Peyer's patch (tissue), 4 donors: ENCODE measurements at regions not wholly inside any gene's neighbourhood (a gene's known extent, or its start where the extent isn't known, plus 50 kb on each side); places are given as distances from the start of the nearest gene placed in this dataset.

Experiments
- POLR2A ChIP-seq, 2 donors: fragments of 450-650 bp; IDR thresholded peaks; one replicate each; pipeline ENCODE4 v1.5.1; 2017; ENCODE audit warnings: antibody characterized with exemption in 2 of 2, mild to moderate bottlenecking in 2 of 2, moderate library complexity in 2 of 2
- TF ChIP-seq, protein P1 (sequence below), 6 experiments: fragments of 450-650 bp in 4 of 6; fragments of 200-600 bp in 2 of 6; sonication (generic) in 1 of 6; IDR thresholded peaks; one replicate each; pipeline ENCODE4 v1.5.1; 2017 to 2019; ENCODE audit warnings: antibody characterized with exemption in 6 of 6, mild to moderate bottlenecking in 3 of 6, moderate library complexity in 1 of 6

DNA sequence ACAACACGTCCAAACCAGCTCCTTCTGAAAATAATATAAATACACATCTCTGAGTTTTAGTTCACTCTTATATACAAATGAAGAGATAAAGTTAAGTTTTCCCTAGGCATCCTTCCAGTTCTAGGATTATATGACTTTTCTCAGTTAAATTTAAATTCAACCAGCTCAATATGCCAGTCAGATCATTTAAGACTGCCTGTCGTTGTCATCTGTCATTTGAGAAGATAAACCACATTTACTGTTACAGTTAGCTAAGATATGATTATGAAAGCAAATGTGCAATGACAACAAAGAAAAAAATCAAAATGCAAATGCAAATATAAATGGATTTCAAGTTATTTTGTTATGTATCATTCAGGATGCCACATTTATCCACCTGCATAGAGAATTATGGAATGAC is 671.7 kb upstream of the GOT2 start:
- TF ChIP-seq POLR2A (IDR thresholded peaks at IDR 0.05): no peak
- TF ChIP-seq, protein P1, sequence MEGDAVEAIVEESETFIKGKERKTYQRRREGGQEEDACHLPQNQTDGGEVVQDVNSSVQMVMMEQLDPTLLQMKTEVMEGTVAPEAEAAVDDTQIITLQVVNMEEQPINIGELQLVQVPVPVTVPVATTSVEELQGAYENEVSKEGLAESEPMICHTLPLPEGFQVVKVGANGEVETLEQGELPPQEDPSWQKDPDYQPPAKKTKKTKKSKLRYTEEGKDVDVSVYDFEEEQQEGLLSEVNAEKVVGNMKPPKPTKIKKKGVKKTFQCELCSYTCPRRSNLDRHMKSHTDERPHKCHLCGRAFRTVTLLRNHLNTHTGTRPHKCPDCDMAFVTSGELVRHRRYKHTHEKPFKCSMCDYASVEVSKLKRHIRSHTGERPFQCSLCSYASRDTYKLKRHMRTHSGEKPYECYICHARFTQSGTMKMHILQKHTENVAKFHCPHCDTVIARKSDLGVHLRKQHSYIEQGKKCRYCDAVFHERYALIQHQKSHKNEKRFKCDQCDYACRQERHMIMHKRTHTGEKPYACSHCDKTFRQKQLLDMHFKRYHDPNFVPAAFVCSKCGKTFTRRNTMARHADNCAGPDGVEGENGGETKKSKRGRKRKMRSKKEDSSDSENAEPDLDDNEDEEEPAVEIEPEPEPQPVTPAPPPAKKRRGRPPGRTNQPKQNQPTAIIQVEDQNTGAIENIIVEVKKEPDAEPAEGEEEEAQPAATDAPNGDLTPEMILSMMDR (IDR thresholded peaks at IDR 0.05): no peak
